Natural killer cell (primary cell): ENCODE measurements at regions not wholly inside any gene's neighbourhood (a gene's known extent, or its start where the extent isn't known, plus 50 kb on each side); places are given as distances from the start of the nearest gene placed in this dataset.

Experiments
- ATAC-seq, 3 donors: fragments of 150-1000 bp in 2 of 3; fragments of 200-7000 bp in 1 of 3; cut with Tn5 transposase; 1 replicate in 1 of 3; 2 replicates in 2 of 3; pipeline ENCODE4 v1.10.0; 2021; ENCODE audit warnings: mild to moderate bottlenecking in 2 of 3, moderate library complexity in 2 of 3
- DNase-seq, 2 donors: peaks; one replicate each; pipeline versions ENCODE4 v3.0.0 to v3.0.0-alpha.2; 2013 to 2021; ENCODE audit warnings: mixed read lengths in 1 of 2
- H3K27ac ChIP-seq: one replicate; pipeline ENCODE4 v1.5.1; 2013; ENCODE audit warnings: mild to moderate bottlenecking, low read length
- H3K27me3 ChIP-seq: one replicate; pipeline ENCODE4 v1.6.1; 2013; ENCODE audit warnings: low read length; ENCODE audit not compliant: control insufficient read depth, insufficient read depth
- H3K36me3 ChIP-seq: one replicate; pipeline ENCODE4 v1.6.1; 2013; ENCODE audit warnings: low read length; ENCODE audit not compliant: control insufficient read depth, insufficient read depth
- H3K4me1 ChIP-seq: one replicate; pipeline ENCODE4 v1.6.1; 2013; ENCODE audit warnings: low read length; ENCODE audit not compliant: control insufficient read depth, insufficient read depth
- H3K4me3 ChIP-seq: one replicate; pipeline ENCODE4 v1.5.1; 2013; ENCODE audit warnings: low read length
- H3K9me3 ChIP-seq: one replicate; pipeline ENCODE4 v1.6.1; 2013; ENCODE audit warnings: low read length; ENCODE audit not compliant: control insufficient read depth, insufficient read depth
- H3K27ac Mint-ChIP-seq, 2 donors: one replicate each; pipeline ENCODE4 v1.8.0; 2022; ENCODE audit warnings: mild to moderate bottlenecking in 2 of 2, mixed read lengths in 2 of 2, moderate library complexity in 1 of 2
- H3K27me3 Mint-ChIP-seq, 2 donors: one replicate each; pipeline ENCODE4 v1.8.0; 2022; ENCODE audit warnings: low read depth in 2 of 2, mixed read lengths in 2 of 2
- H3K36me3 Mint-ChIP-seq: one replicate; pipeline ENCODE4 v1.8.0; 2022; ENCODE audit warnings: mixed read lengths
- H3K4me1 Mint-ChIP-seq, 2 donors: one replicate each; pipeline ENCODE4 v1.8.0; 2022; ENCODE audit warnings: mixed read lengths in 2 of 2
- H3K4me3 Mint-ChIP-seq: one replicate; pipeline ENCODE4 v1.8.0; 2022; ENCODE audit warnings: mild to moderate bottlenecking, moderate library complexity, mixed read lengths
- H3K9me3 Mint-ChIP-seq, 2 donors: one replicate each; pipeline ENCODE4 v1.8.0; 2022; ENCODE audit warnings: mixed read lengths in 2 of 2
- WGBS: methylation state at CpG from one replicate; pipeline ENCODE4 v1.1.7; 2013; ENCODE audit warnings: missing lambda C conversion rate; ENCODE audit not compliant: insufficient coverage; 5-methylcytosine and 5-hydroxymethylcytosine counted together
- intact Hi-C: fragments of 100-400 bp; cut with micrococcal nuclease; formaldehyde crosslinking; loops from one replicate; pipeline ENCODE4 v1.14.2; 2022
- TF ChIP-seq, protein P1 (sequence below): fragments of 200-600 bp; IDR thresholded peaks from one replicate; pipeline ENCODE4 v1.8.0; 2022; ENCODE audit warnings: antibody characterized with exemption

DNA sequence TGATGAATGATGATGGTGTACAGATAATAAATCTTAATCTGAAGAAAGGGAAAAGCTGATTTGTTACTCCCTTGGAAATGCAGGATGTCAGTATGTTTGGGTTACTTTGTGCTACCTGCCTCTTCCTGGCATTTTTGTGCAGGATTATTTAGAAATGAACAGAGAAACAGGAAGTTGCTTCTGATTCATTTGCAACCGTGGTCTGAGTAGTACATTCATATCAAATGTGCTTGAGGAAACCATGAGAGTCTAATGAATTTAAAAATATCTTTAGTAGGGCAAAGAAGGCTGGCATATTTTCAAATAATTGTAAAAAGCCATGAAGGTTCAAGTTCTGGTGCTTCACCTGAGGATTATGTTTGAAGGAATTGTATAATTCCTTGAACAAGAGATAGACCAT, 391.6 kb downstream of the TMEM161B start:
- Histone ChIP-seq H3K27me3 (no peaks in the 10 kb centered on the region), H3K9me3 (no peaks in the 10 kb centered on the region), H3K4me3 (no peak overlapping the region), H3K4me1 (no peaks in the 10 kb centered on the region), H3K27ac (no peak overlapping the region), H3K36me3 (no peaks in the 10 kb centered on the region)
- no peak overlapping the region for H3K4me3 Mint-ChIP-seq
- DNase-seq (no peak), ATAC-seq (no peak)
- no peaks in the 10 kb centered on the region for H3K4me1 Mint-ChIP-seq
- TF ChIP-seq, protein P1, sequence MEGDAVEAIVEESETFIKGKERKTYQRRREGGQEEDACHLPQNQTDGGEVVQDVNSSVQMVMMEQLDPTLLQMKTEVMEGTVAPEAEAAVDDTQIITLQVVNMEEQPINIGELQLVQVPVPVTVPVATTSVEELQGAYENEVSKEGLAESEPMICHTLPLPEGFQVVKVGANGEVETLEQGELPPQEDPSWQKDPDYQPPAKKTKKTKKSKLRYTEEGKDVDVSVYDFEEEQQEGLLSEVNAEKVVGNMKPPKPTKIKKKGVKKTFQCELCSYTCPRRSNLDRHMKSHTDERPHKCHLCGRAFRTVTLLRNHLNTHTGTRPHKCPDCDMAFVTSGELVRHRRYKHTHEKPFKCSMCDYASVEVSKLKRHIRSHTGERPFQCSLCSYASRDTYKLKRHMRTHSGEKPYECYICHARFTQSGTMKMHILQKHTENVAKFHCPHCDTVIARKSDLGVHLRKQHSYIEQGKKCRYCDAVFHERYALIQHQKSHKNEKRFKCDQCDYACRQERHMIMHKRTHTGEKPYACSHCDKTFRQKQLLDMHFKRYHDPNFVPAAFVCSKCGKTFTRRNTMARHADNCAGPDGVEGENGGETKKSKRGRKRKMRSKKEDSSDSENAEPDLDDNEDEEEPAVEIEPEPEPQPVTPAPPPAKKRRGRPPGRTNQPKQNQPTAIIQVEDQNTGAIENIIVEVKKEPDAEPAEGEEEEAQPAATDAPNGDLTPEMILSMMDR = no peak
- no peaks in the 10 kb centered on the region for H3K27me3 Mint-ChIP-seq
- 0% methylated on average over 1 of the region's 1 CpG for WGBS
- H3K27ac Mint-ChIP-seq = no peak overlapping the region
- H3K36me3 Mint-ChIP-seq = no peaks in the 10 kb centered on the region
- peaks cover 0 to 12% of the 10 kb centered on the region in 2 donors for H3K9me3 Mint-ChIP-seq
- intact Hi-C loops = no loop called here

DNA sequence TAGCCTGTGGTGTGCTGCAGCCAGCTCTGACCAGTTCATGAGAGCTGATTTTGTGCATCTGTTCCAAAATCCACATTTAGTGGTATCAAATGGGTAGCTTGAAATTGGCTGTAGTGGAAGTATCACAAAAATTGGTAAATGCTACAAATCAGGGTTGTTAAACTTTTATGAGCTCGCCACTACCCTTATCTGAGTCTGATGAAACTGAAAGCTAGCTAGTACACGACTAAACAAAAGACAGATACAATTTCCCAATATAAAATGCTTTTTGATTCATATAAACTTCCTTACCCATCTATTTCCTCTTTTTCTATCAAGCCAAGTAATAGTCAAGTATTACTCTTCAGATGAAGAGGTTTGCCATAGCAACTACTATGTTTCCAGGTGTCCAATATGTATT, 392.0 kb downstream of the TMEM161B start:
- Histone ChIP-seq H3K4me1 (no peaks in the 10 kb centered on the region), H3K27me3 (no peaks in the 10 kb centered on the region), H3K27ac (no peak overlapping the region), H3K4me3 (no peak overlapping the region), H3K36me3 (no peaks in the 10 kb centered on the region), H3K9me3 (no peaks in the 10 kb centered on the region)
- H3K9me3 Mint-ChIP-seq = peaks cover 0 to 12% of the 10 kb centered on the region in 2 donors
- no peaks in the 10 kb centered on the region for H3K27me3 Mint-ChIP-seq
- H3K4me3 Mint-ChIP-seq = no peak overlapping the region
- no peak overlapping the region for H3K27ac Mint-ChIP-seq
- H3K36me3 Mint-ChIP-seq = no peaks in the 10 kb centered on the region
- intact Hi-C loops = no loop called here
- ATAC-seq (no peak), DNase-seq (no peak)
- no peaks in the 10 kb centered on the region for H3K4me1 Mint-ChIP-seq
- WGBS = 60% methylated on average over 2 of the region's 2 CpGs
- TF ChIP-seq, protein P1 = no peak

DNA sequence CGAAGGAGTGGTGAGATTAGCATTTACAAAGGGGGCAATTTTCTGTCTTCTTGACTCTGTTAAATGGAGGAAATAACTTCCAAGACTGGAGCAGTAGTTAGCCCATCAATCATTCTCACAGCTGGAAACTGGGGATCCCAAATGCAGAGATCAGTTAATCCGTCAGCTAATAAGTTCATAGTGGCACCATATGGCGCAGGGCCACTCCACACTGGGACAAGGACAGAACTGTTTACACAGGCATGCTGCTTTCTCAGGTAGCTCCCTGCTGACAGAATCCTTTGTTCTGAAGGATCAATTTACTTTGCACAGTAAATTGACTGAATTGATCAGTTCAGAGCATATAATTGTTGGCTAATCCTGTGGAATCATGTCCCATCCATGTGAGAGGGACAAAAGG, 395.7 kb downstream of the TMEM161B start:
- Mint-ChIP-seq H3K27me3 (no peaks in the 10 kb centered on the region), H3K4me1 (no peaks in the 10 kb centered on the region), H3K9me3 (peaks cover 0 to 4% of the 10 kb centered on the region in 2 donors), H3K27ac (no peak overlapping the region), H3K36me3 (no peaks in the 10 kb centered on the region), H3K4me3 (no peak overlapping the region)
- Histone ChIP-seq H3K36me3 (no peaks in the 10 kb centered on the region), H3K9me3 (no peaks in the 10 kb centered on the region), H3K4me1 (no peaks in the 10 kb centered on the region), H3K27ac (no peak overlapping the region), H3K4me3 (no peak overlapping the region), H3K27me3 (no peaks in the 10 kb centered on the region)
- intact Hi-C loops = no loop called here
- DNase-seq = no peak
- no peak for ATAC-seq
- 82% methylated on average over 3 of the region's 3 CpGs for WGBS
- TF ChIP-seq, protein P1 = no peak

DNA sequence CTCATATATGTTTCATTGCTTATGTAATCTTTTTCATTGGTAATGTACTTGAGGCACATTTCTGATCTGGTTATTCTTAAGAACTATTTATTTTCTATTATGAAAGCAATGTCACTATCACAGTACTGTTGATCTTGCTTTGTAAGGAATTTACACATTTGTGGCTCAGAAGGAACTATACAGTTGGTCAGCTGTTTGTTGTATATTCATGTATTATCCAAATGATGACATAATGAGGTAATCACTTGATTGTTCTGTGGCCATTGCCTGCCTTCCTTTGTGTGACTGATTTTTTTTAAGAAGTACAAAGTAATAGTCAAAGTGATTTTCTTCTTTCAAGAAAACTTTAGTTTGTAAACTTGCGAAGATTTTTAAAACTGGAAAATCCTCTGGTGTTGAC, 399.9 kb downstream of the TMEM161B start:
- no CpG with 5 or more reads among the region's 1 CpG for WGBS

More for the DNA sequence above, 399.9 kb downstream of the TMEM161B start:
- TF ChIP-seq, protein P1 = no peak
- no peaks in the 10 kb centered on the region for H3K27me3 Mint-ChIP-seq
- Histone ChIP-seq H3K4me3 (no peak overlapping the region), H3K4me1 (no peaks in the 10 kb centered on the region), H3K27ac (no peak overlapping the region), H3K27me3 (no peaks in the 10 kb centered on the region), H3K9me3 (no peaks in the 10 kb centered on the region), H3K36me3 (no peaks in the 10 kb centered on the region)
- no peaks in the 10 kb centered on the region for H3K4me1 Mint-ChIP-seq
- no peaks in the 10 kb centered on the region for H3K9me3 Mint-ChIP-seq
- no peak for ATAC-seq
- DNase-seq = no peak
- no peaks in the 10 kb centered on the region for H3K36me3 Mint-ChIP-seq
- no peak overlapping the region for H3K4me3 Mint-ChIP-seq
- H3K27ac Mint-ChIP-seq = no peak overlapping the region
- intact Hi-C loops = no loop called here
